H9 (cell line): ENCODE measurements at regions not wholly inside any gene's neighbourhood (a gene's known extent, or its start where the extent isn't known, plus 50 kb on each side); places are given as distances from the start of the nearest gene placed in this dataset.

Source experiments
- DNase-seq: peaks from one replicate; pipeline ENCODE4 v3.0.0-alpha.2; 2017
- H2AFZ ChIP-seq: one replicate; pipeline ENCODE4 v1.6.1; 2013; ENCODE audit warnings: mild to moderate bottlenecking, low read length, control low read depth, moderate library complexity
- H2AK5ac ChIP-seq: 2 replicates; pipeline ENCODE4 v1.6.1; 2013; ENCODE audit warnings: low read length, control low read depth, mixed read lengths; ENCODE audit not compliant: insufficient read length
- H2BK120ac ChIP-seq: one replicate; pipeline ENCODE4 v1.6.1; 2013; ENCODE audit warnings: low read depth, mild to moderate bottlenecking, low read length, control low read depth, inconsistent platforms; ENCODE audit not compliant: poor library complexity, severe bottlenecking
- H2BK12ac ChIP-seq: 2 replicates; pipeline ENCODE4 v1.6.1; 2013; ENCODE audit warnings: low read length, control low read depth, mixed read lengths, low read depth; ENCODE audit not compliant: insufficient read length
- H2BK15ac ChIP-seq: 2 replicates; pipeline ENCODE4 v1.6.1; 2013; ENCODE audit warnings: low read depth, low read length, control low read depth
- H2BK20ac ChIP-seq: one replicate; pipeline ENCODE4 v1.6.1; 2013; ENCODE audit warnings: low read depth, mild to moderate bottlenecking, low read length, control low read depth, inconsistent platforms; ENCODE audit not compliant: poor library complexity, severe bottlenecking
- H2BK5ac ChIP-seq: 2 replicates; pipeline ENCODE4 v1.6.1; 2013; ENCODE audit warnings: low read length, control low read depth, mixed read lengths; ENCODE audit not compliant: insufficient read length
- H3K14ac ChIP-seq: 2 replicates; pipeline ENCODE4 v1.6.1; 2013; ENCODE audit warnings: low read length, control low read depth; ENCODE audit not compliant: insufficient read depth
- H3K18ac ChIP-seq: 2 replicates; pipeline ENCODE4 v1.6.1; 2013; ENCODE audit warnings: low read depth, mild to moderate bottlenecking, mixed read lengths, low read length, control low read depth; ENCODE audit not compliant: insufficient read length
- H3K23ac ChIP-seq: 2 replicates; pipeline ENCODE4 v1.6.1; 2013; ENCODE audit warnings: low read length, control low read depth, mixed read lengths, low read depth; ENCODE audit not compliant: insufficient read length
- H3K23me2 ChIP-seq: 2 replicates; pipeline ENCODE4 v1.6.1; 2013; ENCODE audit warnings: low read depth, mild to moderate bottlenecking, mixed read lengths, low read length, control low read depth; ENCODE audit not compliant: insufficient read length, poor library complexity, severe bottlenecking
- H3K27ac ChIP-seq: 2 replicates; pipeline ENCODE4 v1.5.1; 2013; ENCODE audit warnings: low read length, control low read depth, mixed read lengths, low read depth; ENCODE audit not compliant: insufficient read length
- H3K27me3 ChIP-seq: 2 replicates; pipeline ENCODE4 v1.6.1; 2013; ENCODE audit warnings: low read length, control low read depth, inconsistent platforms; ENCODE audit not compliant: insufficient read depth
- H3K4ac ChIP-seq: 2 replicates; pipeline ENCODE4 v1.6.1; 2013; ENCODE audit warnings: low read depth, mild to moderate bottlenecking, control low read depth, inconsistent platforms, low read length, moderate library complexity
- H3K4me1 ChIP-seq: 2 replicates; pipeline ENCODE4 v1.6.1; 2013; ENCODE audit warnings: low read length, control low read depth, inconsistent platforms; ENCODE audit not compliant: insufficient read depth
- H3K4me2 ChIP-seq: 2 replicates; pipeline ENCODE4 v1.6.1; 2013; ENCODE audit warnings: low read length, control low read depth, mixed read lengths; ENCODE audit not compliant: insufficient read length, insufficient read depth
- H3K56ac ChIP-seq: 2 replicates; pipeline ENCODE4 v1.6.1; 2013; ENCODE audit warnings: low read depth, mild to moderate bottlenecking, mixed read lengths, low read length, control low read depth; ENCODE audit not compliant: insufficient read length
- H3K79me1 ChIP-seq: 2 replicates; pipeline ENCODE4 v1.6.1; 2013; ENCODE audit warnings: low read depth, mild to moderate bottlenecking, moderate library complexity, low read length, control low read depth, inconsistent platforms; ENCODE audit not compliant: insufficient read depth, poor library complexity, severe bottlenecking
- H3K79me2 ChIP-seq: 2 replicates; pipeline ENCODE4 v1.6.1; 2013; ENCODE audit warnings: low read length, control low read depth, inconsistent platforms; ENCODE audit not compliant: insufficient read depth
- H3K9ac ChIP-seq: 2 replicates; pipeline ENCODE4 v1.6.1; 2013; ENCODE audit warnings: low read length, control low read depth, mixed read lengths; ENCODE audit not compliant: insufficient read length; ENCODE audit errors: extremely low read depth
- H3K9me3 ChIP-seq: one replicate; pipeline ENCODE4 v1.6.1; 2013; ENCODE audit warnings: low read depth, low read length, inconsistent platforms; ENCODE audit not compliant: control insufficient read depth
- H3T11ph ChIP-seq: one replicate; pipeline ENCODE4 v1.6.1; 2013; ENCODE audit warnings: mild to moderate bottlenecking, low read length, control low read depth, inconsistent platforms
- H4K20me1 ChIP-seq: one replicate; pipeline ENCODE4 v1.6.1; 2013; ENCODE audit not compliant: control insufficient read depth, insufficient read length, insufficient read depth
- H4K5ac ChIP-seq: 2 replicates; pipeline ENCODE4 v1.6.1; 2013; ENCODE audit warnings: low read depth, mild to moderate bottlenecking, mixed read lengths, low read length, control low read depth; ENCODE audit not compliant: insufficient read length
- H4K8ac ChIP-seq: replicated peaks from 2 replicates; pipeline ENCODE4 v1.6.1; 2013; ENCODE audit warnings: low read length, control low read depth, mixed read lengths, low read depth; ENCODE audit not compliant: insufficient read length
- H4K91ac ChIP-seq: 2 replicates; pipeline ENCODE4 v1.6.1; 2013; ENCODE audit warnings: low read depth, mild to moderate bottlenecking, moderate library complexity, mixed read lengths, low read length, control low read depth; ENCODE audit not compliant: insufficient read length
- H3K27ac Mint-ChIP-seq, 3 experiments: 2 replicates in 2 of 3; 3 replicates in 1 of 3; pipeline ENCODE4 v1.8.0; 2020 to 2021; ENCODE audit warnings: mixed read lengths in 3 of 3, mild to moderate bottlenecking in 1 of 3, moderate library complexity in 1 of 3
- H3K27me3 Mint-ChIP-seq: 2 replicates; pipeline ENCODE4 v1.8.0; 2021; ENCODE audit warnings: low read depth, mild to moderate bottlenecking, moderate library complexity, mixed read lengths
- H3K36me3 Mint-ChIP-seq, 3 experiments: 2 replicates in 2 of 3; 3 replicates in 1 of 3; pipeline ENCODE4 v1.8.0; 2020 to 2021; ENCODE audit warnings: low read depth in 3 of 3, mixed read lengths in 3 of 3; ENCODE audit not compliant: insufficient read depth in 1 of 3
- H3K4me1 Mint-ChIP-seq, 2 experiments: 2 replicates each; pipeline ENCODE4 v1.8.0; 2020; ENCODE audit warnings: mixed read lengths in 2 of 2
- H3K4me3 Mint-ChIP-seq, 2 experiments: 2 replicates in 1 of 2; 3 replicates in 1 of 2; pipeline ENCODE4 v1.8.0; 2020 to 2021; ENCODE audit warnings: mild to moderate bottlenecking in 2 of 2, mixed read lengths in 2 of 2, moderate library complexity in 1 of 2
- H3K9me3 Mint-ChIP-seq, 2 experiments: 2 replicates in 1 of 2; 3 replicates in 1 of 2; pipeline ENCODE4 v1.8.0; 2020; ENCODE audit warnings: mild to moderate bottlenecking in 2 of 2, mixed read lengths in 2 of 2, moderate library complexity in 1 of 2
- CTCF ChIP-seq: fragments of 200-600 bp; sonication (generic); conservative IDR thresholded peaks from 3 replicates; pipeline ENCODE4 v1.8.0; 2021; ENCODE audit warnings: antibody characterized with exemption, mild to moderate bottlenecking
- WGBS: extraction: QIAGEN DNeasy Blood & Tissue Kit; methylation state at CpG from one replicate; pipeline ENCODE4 v1.1.7; 2013; ENCODE audit warnings: missing lambda C conversion rate, low lambda C conversion rate, mixed read lengths; ENCODE audit not compliant: insufficient read length; ENCODE audit errors: extremely low coverage; 5-methylcytosine and 5-hydroxymethylcytosine counted together

- Histone ChIP-seq H2BK5ac (no peak overlapping the region), H2AFZ (no peak overlapping the region), H3K27ac (no peak overlapping the region), H3K79me1 (no peaks in the 10 kb centered on the region), H3K4ac (no peak overlapping the region), H4K5ac (no peak overlapping the region), H3K9ac (no peak overlapping the region), H3K9me3 (no peaks in the 10 kb centered on the region), H3K14ac (no peak overlapping the region), H3K4me1 (no peaks in the 10 kb centered on the region), H4K8ac (no peak overlapping the region), H3K27me3 (no peaks in the 10 kb centered on the region), H4K20me1 (no peaks in the 10 kb centered on the region), H2BK12ac (no peak overlapping the region), H2BK120ac (no peak overlapping the region), H4K91ac (no peak overlapping the region), H3K23ac (no peak overlapping the region), H3K56ac (no peak overlapping the region), H2BK20ac (no peak overlapping the region), H3K79me2 (no peaks in the 10 kb centered on the region), H2BK15ac (no peak overlapping the region), H3K18ac (no peak overlapping the region), H3K23me2 (no peaks in the 10 kb centered on the region), H3K4me2 (no peak overlapping the region), H2AK5ac (no peak overlapping the region), H3T11ph (no peak overlapping the region)
- Mint-ChIP-seq H3K9me3 (no peaks in the 10 kb centered on the region; a peak in 2 of 5 replicates), H3K36me3 (no peaks in the 10 kb centered on the region; a peak in 1 of 7 replicates), H3K4me3 (no peak overlapping the region), H3K27me3 (no peaks in the 10 kb centered on the region; the same call in 1 of the 2 replicates), H3K27ac (no peak overlapping the region), H3K4me1 (peaks cover 5 to 7% of the 10 kb centered on the region in 2 experiments)
- no peak for TF ChIP-seq CTCF
- no CpG with 5 or more reads among the region's 8 CpGs for WGBS
- no peak for DNase-seq
Measured at GRCh38 chr15:95948411-95948810, 382.1 kb upstream of the NR2F2 start.
